Hepatocyte (in vitro differentiated cells): ENCODE measurements at regions not wholly inside any gene's neighbourhood (a gene's known extent, or its start where the extent isn't known, plus 50 kb on each side); places are given as distances from the start of the nearest gene placed in this dataset.

ENCODE experiments used
- DNase-seq: peaks from one replicate; pipeline ENCODE4 v3.0.0-alpha.2; 2016; ENCODE audit warnings: low spot score
- H2AFZ ChIP-seq: fragments of 200-600 bp; sonication (generic); 2 replicates; pipeline ENCODE4 v1.6.0; 2016; ENCODE audit warnings: antibody characterized with exemption, mild to moderate bottlenecking
- H3K27ac ChIP-seq: fragments of 200-600 bp; sonication (generic); 2 replicates; pipeline ENCODE4 v1.5.1; 2016; ENCODE audit warnings: mild to moderate bottlenecking
- H3K27me3 ChIP-seq: fragments of 200-600 bp; sonication (generic); 2 replicates; pipeline ENCODE4 v1.6.1; 2016
- H3K36me3 ChIP-seq: fragments of 200-600 bp; sonication (generic); replicated peaks from 2 replicates; pipeline ENCODE4 v1.5.1; 2016; ENCODE audit warnings: low read depth; ENCODE audit not compliant: insufficient read depth
- H3K4me1 ChIP-seq: fragments of 200-600 bp; sonication (generic); 2 replicates; pipeline ENCODE4 v1.5.1; 2016; ENCODE audit warnings: mild to moderate bottlenecking, moderate library complexity; ENCODE audit not compliant: insufficient read depth
- H3K4me2 ChIP-seq: fragments of 200-600 bp; sonication (generic); 2 replicates; pipeline ENCODE4 v1.6.0; 2016
- H3K4me3 ChIP-seq: fragments of 200-600 bp; sonication (generic); 2 replicates; pipeline ENCODE4 v1.5.1; 2016; ENCODE audit warnings: mild to moderate bottlenecking
- H3K79me2 ChIP-seq: fragments of 200-600 bp; sonication (generic); 2 replicates; pipeline ENCODE4 v1.6.0; 2017; ENCODE audit warnings: mild to moderate bottlenecking
- H3K9me2 ChIP-seq: fragments of 200-600 bp; sonication (generic); replicated peaks from 2 replicates; pipeline ENCODE4 v1.6.0; 2017; ENCODE audit warnings: mild to moderate bottlenecking; ENCODE audit not compliant: insufficient read depth
- H3K9me3 ChIP-seq: fragments of 200-600 bp; sonication (generic); 2 replicates; pipeline ENCODE4 v1.5.1; 2016; ENCODE audit warnings: low read depth, mild to moderate bottlenecking
- H4K20me1 ChIP-seq: fragments of 200-600 bp; sonication (generic); 2 replicates; pipeline ENCODE4 v1.6.0; 2016; ENCODE audit warnings: mild to moderate bottlenecking; ENCODE audit not compliant: insufficient read depth, poor library complexity, severe bottlenecking
- EZH2 ChIP-seq: fragments of 200-600 bp; sonication (generic); IDR thresholded peaks from 2 replicates; pipeline ENCODE4 v1.6.1; 2016; ENCODE audit warnings: antibody characterized with exemption, mild to moderate bottlenecking, borderline replicate concordance
- EZH2phosphoT487 ChIP-seq: fragments of 200-600 bp; sonication (generic); IDR thresholded peaks from one replicate; pipeline ENCODE4 v1.6.1; 2018; ENCODE audit warnings: antibody characterized with exemption, mild to moderate bottlenecking, low read depth, moderate library complexity; ENCODE audit not compliant: unreplicated experiment, severe bottlenecking
- WGBS: methylation state at CpG from one replicate; pipeline ENCODE4 v1.1.6; 2016; ENCODE audit warnings: low lambda C conversion rate; ENCODE audit errors: missing lambda C conversion rate; 5-methylcytosine and 5-hydroxymethylcytosine counted together
- TF ChIP-seq, protein P1 (sequence below): fragments of 200-600 bp; sonication (generic); IDR thresholded peaks from 2 replicates; pipeline ENCODE4 v1.5.1; 2016; ENCODE audit warnings: antibody characterized with exemption, mild to moderate bottlenecking; ENCODE audit not compliant: poor library complexity

DNA sequence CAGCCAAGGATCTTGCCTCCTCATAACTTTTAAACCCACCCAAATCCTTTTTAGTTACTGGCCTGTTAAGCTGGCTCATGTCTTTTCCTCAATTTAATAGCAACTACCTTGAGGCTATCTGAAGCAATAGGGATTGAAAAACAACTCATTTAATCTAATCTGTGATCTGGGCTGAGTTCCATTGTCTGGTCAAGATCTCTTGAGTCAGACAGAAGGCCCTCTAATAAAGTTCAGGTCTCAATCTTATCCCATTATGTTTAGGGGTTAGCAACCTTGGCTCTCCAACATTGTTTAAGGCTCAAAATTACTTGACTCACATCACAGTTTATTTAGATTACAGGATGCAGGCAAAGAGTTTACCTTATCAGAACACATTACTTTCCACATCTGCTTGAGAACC is 436.1 kb downstream of the ANKRD50 start:
- H3K4me1 ChIP-seq, result no peaks in the 10 kb centered on the region
- no peaks in the 10 kb centered on the region for H3K9me2 ChIP-seq
- H3K9me3 ChIP-seq, result no peaks in the 10 kb centered on the region
- TF ChIP-seq EZH2phosphoT487, result peak; percentile 49
- TF ChIP-seq EZH2, result no peak
- TF ChIP-seq, protein P1, sequence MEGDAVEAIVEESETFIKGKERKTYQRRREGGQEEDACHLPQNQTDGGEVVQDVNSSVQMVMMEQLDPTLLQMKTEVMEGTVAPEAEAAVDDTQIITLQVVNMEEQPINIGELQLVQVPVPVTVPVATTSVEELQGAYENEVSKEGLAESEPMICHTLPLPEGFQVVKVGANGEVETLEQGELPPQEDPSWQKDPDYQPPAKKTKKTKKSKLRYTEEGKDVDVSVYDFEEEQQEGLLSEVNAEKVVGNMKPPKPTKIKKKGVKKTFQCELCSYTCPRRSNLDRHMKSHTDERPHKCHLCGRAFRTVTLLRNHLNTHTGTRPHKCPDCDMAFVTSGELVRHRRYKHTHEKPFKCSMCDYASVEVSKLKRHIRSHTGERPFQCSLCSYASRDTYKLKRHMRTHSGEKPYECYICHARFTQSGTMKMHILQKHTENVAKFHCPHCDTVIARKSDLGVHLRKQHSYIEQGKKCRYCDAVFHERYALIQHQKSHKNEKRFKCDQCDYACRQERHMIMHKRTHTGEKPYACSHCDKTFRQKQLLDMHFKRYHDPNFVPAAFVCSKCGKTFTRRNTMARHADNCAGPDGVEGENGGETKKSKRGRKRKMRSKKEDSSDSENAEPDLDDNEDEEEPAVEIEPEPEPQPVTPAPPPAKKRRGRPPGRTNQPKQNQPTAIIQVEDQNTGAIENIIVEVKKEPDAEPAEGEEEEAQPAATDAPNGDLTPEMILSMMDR, result no peak
- H3K4me2 ChIP-seq, result no peak overlapping the region
- H3K27ac ChIP-seq, result no peak overlapping the region
- no peak for DNase-seq
- no peaks in the 10 kb centered on the region for H3K36me3 ChIP-seq
- no peak overlapping the region for H2AFZ ChIP-seq
- no peaks in the 10 kb centered on the region for H3K79me2 ChIP-seq
- H3K27me3 ChIP-seq, result no peaks in the 10 kb centered on the region
- H3K4me3 ChIP-seq, result no peak overlapping the region
- H4K20me1 ChIP-seq, result no peaks in the 10 kb centered on the region

DNA sequence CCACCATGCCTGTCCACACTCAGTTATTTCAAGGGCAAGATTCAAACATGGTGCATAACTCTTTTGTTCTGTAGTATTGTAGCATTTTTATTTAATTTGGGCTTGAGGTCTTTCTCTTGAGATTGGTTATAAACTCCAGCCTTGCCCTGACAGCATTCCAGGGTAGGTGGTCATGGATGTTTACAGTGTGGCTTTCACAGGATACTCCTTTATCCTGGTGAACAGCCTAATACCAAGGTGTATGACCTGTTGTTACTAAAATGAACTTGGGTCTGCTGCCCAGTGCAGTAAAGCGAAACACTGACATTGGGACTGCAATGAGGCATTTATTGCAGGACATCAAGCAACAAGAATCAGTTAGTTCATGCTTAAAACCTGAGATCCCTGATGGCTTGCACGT is 434.8 kb downstream of the ANKRD50 start:
- WGBS, result 72% methylated on average over 2 of the region's 2 CpGs
- no peak for TF ChIP-seq EZH2phosphoT487
- TF ChIP-seq, protein P1, result no peak
- no peak for TF ChIP-seq EZH2

DNA sequence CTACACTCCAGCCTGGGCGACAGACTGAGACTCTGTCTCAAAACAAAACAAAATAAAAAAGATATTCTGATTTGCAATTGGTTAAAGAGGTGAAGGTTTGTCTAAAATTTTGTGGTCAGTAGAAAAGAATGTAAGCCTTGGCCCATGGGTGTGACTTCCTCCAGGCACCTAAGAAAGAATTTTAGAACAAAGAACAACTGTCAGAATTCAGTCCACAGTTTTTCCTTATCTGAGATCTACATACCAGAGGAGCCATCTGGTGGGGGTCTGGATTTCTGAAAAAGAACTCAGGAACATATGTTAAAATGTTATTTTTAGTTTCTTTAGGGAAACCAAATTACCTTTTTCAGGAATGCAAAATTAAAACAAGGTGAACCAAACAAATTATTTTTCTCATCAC is 434.1 kb downstream of the ANKRD50 start:
- 80% methylated on average over 1 of the region's 1 CpG for WGBS
- no peak overlapping the region for H3K4me3 ChIP-seq
- no peaks in the 10 kb centered on the region for H4K20me1 ChIP-seq
- no peaks in the 10 kb centered on the region for H3K9me2 ChIP-seq
- H3K27ac ChIP-seq, result no peak overlapping the region
- no peaks in the 10 kb centered on the region for H3K79me2 ChIP-seq
- TF ChIP-seq EZH2, result no peak
- TF ChIP-seq, protein P1, result no peak
- no peak for TF ChIP-seq EZH2phosphoT487
- H2AFZ ChIP-seq, result no peak overlapping the region
- no peaks in the 10 kb centered on the region for H3K9me3 ChIP-seq
- no peak for DNase-seq
- no peaks in the 10 kb centered on the region for H3K36me3 ChIP-seq
- no peaks in the 10 kb centered on the region for H3K27me3 ChIP-seq
- H3K4me1 ChIP-seq, result no peaks in the 10 kb centered on the region
- no peak overlapping the region for H3K4me2 ChIP-seq

More for the DNA sequence above, 434.8 kb downstream of the ANKRD50 start:
- no peaks in the 10 kb centered on the region for H3K36me3 ChIP-seq
- H3K27me3 ChIP-seq, result no peaks in the 10 kb centered on the region
- H3K79me2 ChIP-seq, result no peaks in the 10 kb centered on the region
- DNase-seq, result no peak
- no peaks in the 10 kb centered on the region for H4K20me1 ChIP-seq
- H3K9me3 ChIP-seq, result no peaks in the 10 kb centered on the region
- no peak overlapping the region for H2AFZ ChIP-seq
- H3K27ac ChIP-seq, result no peak overlapping the region
- no peaks in the 10 kb centered on the region for H3K9me2 ChIP-seq
- H3K4me1 ChIP-seq, result no peaks in the 10 kb centered on the region
- no peak overlapping the region for H3K4me2 ChIP-seq
- H3K4me3 ChIP-seq, result no peak overlapping the region

DNA sequence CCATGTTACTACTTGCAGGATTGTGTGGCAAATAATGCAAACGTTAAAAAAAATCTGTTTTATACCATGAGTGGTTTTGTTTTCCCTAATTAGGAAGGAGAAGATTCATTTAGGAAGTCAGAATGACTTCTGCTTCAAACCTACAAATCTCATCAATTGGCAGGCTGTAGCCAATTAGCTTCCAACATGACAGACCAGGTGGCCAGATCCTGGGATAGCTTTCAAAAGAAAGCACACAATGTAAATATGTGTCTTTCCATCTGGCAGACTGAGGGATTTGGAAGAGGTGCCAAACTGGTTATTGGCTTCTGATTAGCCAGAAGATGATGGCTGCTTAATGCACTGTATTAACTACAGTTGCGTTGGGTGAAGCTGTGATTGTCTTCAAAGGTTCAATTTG is 432.8 kb downstream of the ANKRD50 start:
- no peak overlapping the region for H2AFZ ChIP-seq
- no peaks in the 10 kb centered on the region for H3K36me3 ChIP-seq
- H3K9me2 ChIP-seq, result no peaks in the 10 kb centered on the region
- no peak overlapping the region for H3K4me2 ChIP-seq
- H3K4me3 ChIP-seq, result no peak overlapping the region
- no peak for TF ChIP-seq EZH2phosphoT487
- TF ChIP-seq, protein P1, result no peak
- no peak for TF ChIP-seq EZH2
- no peaks in the 10 kb centered on the region for H3K79me2 ChIP-seq
- no peaks in the 10 kb centered on the region for H3K9me3 ChIP-seq
- H3K27me3 ChIP-seq, result no peaks in the 10 kb centered on the region
- DNase-seq, result no peak
- H4K20me1 ChIP-seq, result no peaks in the 10 kb centered on the region
- H3K27ac ChIP-seq, result no peak overlapping the region
- WGBS, result 53% methylated on average over 2 of the region's 2 CpGs
- no peaks in the 10 kb centered on the region for H3K4me1 ChIP-seq
